Caco-2 (cell line): ENCODE measurements at regions not wholly inside any gene's neighbourhood (a gene's known extent, or its start where the extent isn't known, plus 50 kb on each side); places are given as distances from the start of the nearest gene placed in this dataset.

Source experiments
- BruUV-seq: library from RNA; stranded (reverse); fragments of 400-500 nt; replicated peaks from 2 replicates; lab custom pipeline; 2021; lab: Mats Ljungman, UMichigan
- CTCF ChIA-PET: fragments of 300-600 bp; sonication (Branson Sonifier 250); formaldehyde crosslinking; loops from one replicate; lab custom pipeline; 2022; ENCODE audit warnings: antibody characterized with exemption; lab: Charles Lee
- POLR2A ChIA-PET: fragments of 300-600 bp; sonication (Branson Sonifier 250); formaldehyde crosslinking; loops from one replicate; lab custom pipeline; 2022; ENCODE audit warnings: antibody characterized with exemption; lab: Charles Lee
- DNase-seq, 2 experiments: peaks; one replicate each; pipeline versions ENCODE4 v3.0.0 to v3.0.0-alpha.2; 2020 to 2022
- H3K27me3 ChIP-seq: replicated peaks from 2 replicates; pipeline ENCODE4 v1.6.0; 2011; ENCODE audit warnings: low read length; ENCODE audit not compliant: control insufficient read depth, insufficient read depth
- H3K36me3 ChIP-seq: 2 replicates; pipeline ENCODE4 v1.5.1; 2011; ENCODE audit warnings: low read length; ENCODE audit not compliant: control insufficient read depth, insufficient read depth
- H3K4me1 ChIP-seq: fragments of 250-450 bp; sonication (Bioruptor Pico); 2 replicates; pipeline ENCODE4 v1.5.1; 2020; ENCODE audit warnings: mild to moderate bottlenecking
- H3K4me3 ChIP-seq: 2 replicates; pipeline ENCODE4 v1.5.1; 2011; ENCODE audit warnings: low read depth, mild to moderate bottlenecking, control low read depth, low read length
- H3K9me3 ChIP-seq: fragments of 250-450 bp; sonication (Bioruptor Pico); 2 replicates; pipeline ENCODE4 v1.5.1; 2020; ENCODE audit warnings: mild to moderate bottlenecking, moderate library complexity
- H3K27ac Mint-ChIP-seq: one replicate; pipeline ENCODE4 v1.8.0; 2022; ENCODE audit warnings: mixed read lengths; ENCODE audit not compliant: unreplicated experiment
- H3K27me3 Mint-ChIP-seq: one replicate; pipeline ENCODE4 v1.8.0; 2022; ENCODE audit warnings: mixed read lengths; ENCODE audit not compliant: insufficient read depth, unreplicated experiment
- H3K36me3 Mint-ChIP-seq: one replicate; pipeline ENCODE4 v1.8.0; 2022; ENCODE audit warnings: mild to moderate bottlenecking, mixed read lengths; ENCODE audit not compliant: insufficient read depth, unreplicated experiment
- H3K4me1 Mint-ChIP-seq: one replicate; pipeline ENCODE4 v1.8.0; 2022; ENCODE audit warnings: low read depth, mixed read lengths; ENCODE audit not compliant: unreplicated experiment
- H3K4me3 Mint-ChIP-seq: one replicate; pipeline ENCODE4 v1.8.0; 2022; ENCODE audit warnings: mild to moderate bottlenecking, moderate library complexity, mixed read lengths; ENCODE audit not compliant: unreplicated experiment
- H3K9me3 Mint-ChIP-seq: one replicate; pipeline ENCODE4 v1.8.0; 2022; ENCODE audit warnings: mixed read lengths; ENCODE audit not compliant: unreplicated experiment
- intact Hi-C: fragments of 100-400 bp; cut with micrococcal nuclease; formaldehyde crosslinking; loops from one replicate; pipeline ENCODE4 v1.10.0; 2022; ENCODE audit not compliant: unreplicated experiment
- TF ChIP-seq, protein P1 (sequence below), 2 experiments: fragments of 200-600 bp in 1 of 2; IDR thresholded peaks; 1 replicate in 1 of 2; 2 replicates in 1 of 2; pipeline versions ENCODE4 v1.5.1 to v1.8.0; 2011 to 2022; ENCODE audit warnings: antibody characterized with exemption in 1 of 2, control low read depth in 1 of 2, inconsistent platforms in 1 of 2, low read depth in 1 of 2, low read length in 1 of 2, mild to moderate bottlenecking in 1 of 2, moderate library complexity in 1 of 2; ENCODE audit not compliant: insufficient read depth in 1 of 2, severe bottlenecking in 1 of 2, unreplicated experiment in 1 of 2

DNA sequence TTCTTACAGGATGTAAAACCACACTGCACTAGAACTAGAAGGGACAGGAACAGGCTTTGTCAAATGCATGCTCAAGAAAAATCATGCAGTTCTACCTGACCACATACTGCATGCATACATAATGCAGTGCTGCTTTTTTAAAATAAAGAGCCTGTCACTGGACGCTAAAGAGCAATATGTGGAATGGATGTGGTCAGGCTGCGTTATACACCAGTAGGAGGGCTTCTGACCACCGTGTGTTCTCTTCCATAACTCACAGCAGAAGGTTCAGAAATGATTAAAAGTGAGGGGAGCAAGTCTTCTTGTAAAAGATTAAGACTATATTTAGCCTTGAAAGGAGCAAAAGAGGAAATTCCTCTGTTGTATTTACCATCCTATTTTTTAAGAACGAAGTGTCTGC, 392.0 kb downstream of the EMP1 start:
- Histone ChIP-seq H3K9me3 (no peaks in the 10 kb centered on the region), H3K4me3 (no peak overlapping the region), H3K4me1 (peaks cover 8% of the 10 kb centered on the region), H3K36me3 (no peaks in the 10 kb centered on the region), H3K27me3 (no peaks in the 10 kb centered on the region)
- TF ChIP-seq, protein P1, sequence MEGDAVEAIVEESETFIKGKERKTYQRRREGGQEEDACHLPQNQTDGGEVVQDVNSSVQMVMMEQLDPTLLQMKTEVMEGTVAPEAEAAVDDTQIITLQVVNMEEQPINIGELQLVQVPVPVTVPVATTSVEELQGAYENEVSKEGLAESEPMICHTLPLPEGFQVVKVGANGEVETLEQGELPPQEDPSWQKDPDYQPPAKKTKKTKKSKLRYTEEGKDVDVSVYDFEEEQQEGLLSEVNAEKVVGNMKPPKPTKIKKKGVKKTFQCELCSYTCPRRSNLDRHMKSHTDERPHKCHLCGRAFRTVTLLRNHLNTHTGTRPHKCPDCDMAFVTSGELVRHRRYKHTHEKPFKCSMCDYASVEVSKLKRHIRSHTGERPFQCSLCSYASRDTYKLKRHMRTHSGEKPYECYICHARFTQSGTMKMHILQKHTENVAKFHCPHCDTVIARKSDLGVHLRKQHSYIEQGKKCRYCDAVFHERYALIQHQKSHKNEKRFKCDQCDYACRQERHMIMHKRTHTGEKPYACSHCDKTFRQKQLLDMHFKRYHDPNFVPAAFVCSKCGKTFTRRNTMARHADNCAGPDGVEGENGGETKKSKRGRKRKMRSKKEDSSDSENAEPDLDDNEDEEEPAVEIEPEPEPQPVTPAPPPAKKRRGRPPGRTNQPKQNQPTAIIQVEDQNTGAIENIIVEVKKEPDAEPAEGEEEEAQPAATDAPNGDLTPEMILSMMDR (IDR thresholded peaks at IDR 0.05; ENCODE audit: insufficient read depth in 1 of 2, low read depth in 1 of 2, low read length in 1 of 2, severe bottlenecking in 1 of 2, unreplicated experiment in 1 of 2) = no peak
- ChIA-PET POLR2A (no interaction called here), CTCF (no interaction called here)
- BruUV-seq = no TSS peak
- Mint-ChIP-seq H3K9me3 (no peaks in the 10 kb centered on the region), H3K27me3 (no peaks in the 10 kb centered on the region), H3K4me1 (peaks cover 7% of the 10 kb centered on the region), H3K4me3 (no peak overlapping the region), H3K27ac (no peak overlapping the region), H3K36me3 (no peaks in the 10 kb centered on the region)
- intact Hi-C loops = loop anchor here (2.0 kb wide), 1 partner anchor 16 kb away; no protein-coding TSS in a partner anchor
- DNase-seq = no peak

DNA sequence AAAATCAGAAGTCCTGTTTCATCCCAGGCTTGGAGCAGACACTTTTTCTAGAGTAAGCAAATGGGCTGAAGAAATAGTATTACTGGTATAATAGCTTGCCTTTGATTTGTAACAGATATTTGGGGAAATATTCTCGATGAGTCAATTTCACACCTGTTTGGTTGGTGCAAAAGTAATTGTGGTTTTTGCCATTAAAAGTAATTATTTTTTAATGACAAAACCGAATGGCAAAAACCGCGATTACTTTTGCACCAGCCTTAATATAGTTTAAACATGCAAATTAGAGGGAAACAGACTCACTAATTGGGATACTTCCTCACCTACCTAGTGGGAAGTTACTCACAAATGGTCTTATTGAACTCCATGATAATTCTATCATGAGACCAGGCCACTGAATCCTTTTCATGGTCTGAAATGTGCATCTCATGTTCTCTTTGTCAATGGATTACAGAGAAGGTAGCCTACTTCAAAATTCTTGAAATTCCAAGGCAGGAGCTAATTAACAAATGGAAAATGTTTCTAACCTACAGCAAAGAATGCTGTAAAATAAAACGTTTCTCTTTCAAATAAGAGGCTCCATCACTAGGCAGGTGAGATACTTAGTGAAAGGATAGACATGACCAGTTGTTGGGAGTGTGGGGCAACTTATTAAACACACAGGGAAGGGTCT, 391.3 kb downstream of the EMP1 start:
- Mint-ChIP-seq H3K4me1 (peaks cover 7% of the 10 kb centered on the region), H3K36me3 (no peaks in the 10 kb centered on the region), H3K27ac (no peak overlapping the region), H3K9me3 (no peaks in the 10 kb centered on the region), H3K27me3 (no peaks in the 10 kb centered on the region), H3K4me3 (no peak overlapping the region)
- TF ChIP-seq, protein P1 (IDR thresholded peaks at IDR 0.05; ENCODE audit: insufficient read depth in 1 of 2, low read depth in 1 of 2, low read length in 1 of 2, severe bottlenecking in 1 of 2, unreplicated experiment in 1 of 2) = no peak
- DNase-seq = no peak
- Histone ChIP-seq H3K4me3 (no peak overlapping the region), H3K9me3 (no peaks in the 10 kb centered on the region), H3K27me3 (no peaks in the 10 kb centered on the region), H3K36me3 (no peaks in the 10 kb centered on the region), H3K4me1 (peaks cover 8% of the 10 kb centered on the region)
- intact Hi-C loops = loop anchor here (2.0 kb wide), 1 partner anchor 17 kb away; no protein-coding TSS in a partner anchor
- BruUV-seq = no TSS peak
- POLR2A ChIA-PET = no interaction called here
- CTCF ChIA-PET = no interaction called here

DNA sequence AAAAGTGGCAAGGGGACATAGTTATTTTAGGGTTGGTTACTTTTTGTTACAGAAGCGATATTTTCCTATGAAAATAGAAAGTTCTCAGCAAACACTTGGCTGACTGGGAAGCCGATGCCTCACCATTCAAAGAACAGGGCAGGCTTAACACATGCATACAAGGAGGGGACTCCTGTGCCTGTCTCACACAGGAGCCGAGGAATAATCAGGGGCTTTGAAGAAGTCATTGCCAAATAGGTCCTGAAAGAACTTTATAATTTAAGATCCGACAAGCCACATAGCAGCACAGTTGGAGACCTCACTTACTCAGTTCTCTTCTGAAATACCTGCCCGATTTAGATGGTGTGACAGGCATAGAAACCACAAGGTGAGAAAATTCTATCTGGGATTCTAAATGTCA, 389.8 kb downstream of the EMP1 start:
- Mint-ChIP-seq H3K4me3 (no peak overlapping the region), H3K27ac (no peak overlapping the region), H3K4me1 (peaks cover 8% of the 10 kb centered on the region), H3K27me3 (no peaks in the 10 kb centered on the region), H3K9me3 (no peaks in the 10 kb centered on the region), H3K36me3 (no peaks in the 10 kb centered on the region)
- no peak for DNase-seq
- H3K4me1 ChIP-seq = peaks cover 10% of the 10 kb centered on the region
- H3K36me3 ChIP-seq = no peaks in the 10 kb centered on the region
- TF ChIP-seq, protein P1 (IDR thresholded peaks at IDR 0.05; ENCODE audit: insufficient read depth in 1 of 2, low read depth in 1 of 2, low read length in 1 of 2, severe bottlenecking in 1 of 2, unreplicated experiment in 1 of 2) = no peak
- intact Hi-C loops = no loop called here
- ChIA-PET POLR2A (no interaction called here), CTCF (no interaction called here)
- H3K4me3 ChIP-seq = no peak overlapping the region
- no peaks in the 10 kb centered on the region for H3K9me3 ChIP-seq
- no TSS peak for BruUV-seq
- no peaks in the 10 kb centered on the region for H3K27me3 ChIP-seq
